ENCODE measurements at regions not wholly inside any gene's neighbourhood (a gene's known extent, or its start where the extent isn't known, plus 50 kb on each side); places are given as distances from the start of the nearest gene placed in this dataset.

GRCh38 chr2:146927080-146927711 lies 917.6 kb upstream of the ACVR2A start:
- no peak overlapping the region for H3K27ac Mint-ChIP-seq
- CTCF ChIA-PET, result no interaction called here
- peaks cover 6% of the 10 kb centered on the region for H3K27me3 Mint-ChIP-seq
- no peak overlapping the region for H3K4me3 ChIP-seq (ENCODE audit: control extremely low read depth in 1 of 5, extremely low read depth in 1 of 5, insufficient read depth in 1 of 5, low read depth in 2 of 5, low read length in 4 of 5)
- no peaks in the 10 kb centered on the region for H4K20me1 ChIP-seq (ENCODE audit: control insufficient read depth, insufficient read depth, low read length, poor library complexity, severe bottlenecking)
- POLR2A ChIA-PET, result no interaction called here
- H3K9me3 Mint-ChIP-seq (ENCODE audit: insufficient read depth), result no peaks in the 10 kb centered on the region
- ATAC-seq (ENCODE audit: low read depth) (no peak), DNase-seq (no peak)
- no peak overlapping the region for H3K27ac ChIP-seq (ENCODE audit: low read length in 2 of 2)
- TF ChIP-seq CTCF (IDR thresholded peaks at IDR 0.05), result no peak
- no peak for TF ChIP-seq EZH2 (IDR thresholded peaks at IDR 0.05; ENCODE audit: borderline replicate concordance, insufficient read depth, low read depth, low read length, poor library complexity, severe bottlenecking)
- H3K4me1 ChIP-seq (ENCODE audit: control insufficient read depth in 2 of 2, insufficient read depth in 2 of 2, low read length in 2 of 2), result no peaks in the 10 kb centered on the region
- no peaks in the 10 kb centered on the region for H3K27me3 ChIP-seq (replicated peaks in 1 of 4; ENCODE audit: control extremely low read depth in 1 of 4, control insufficient read depth in 3 of 4, insufficient read depth in 4 of 4, low read length in 3 of 4)
- 61% methylated on average over 2 of the region's 3 CpGs for WGBS (ENCODE audit: insufficient coverage)
- no peak overlapping the region for H3K4me2 ChIP-seq (replicated peaks; ENCODE audit: low read depth, low read length, poor library complexity, severe bottlenecking)
- H3K79me2 ChIP-seq (ENCODE audit: control insufficient read depth, insufficient read depth, low read length), result no peaks in the 10 kb centered on the region
- H3K36me3 ChIP-seq (replicated peaks in 1 of 2; ENCODE audit: control extremely low read depth in 1 of 2, control insufficient read depth in 1 of 2, extremely low read depth in 1 of 2, insufficient read depth in 2 of 2, low read length in 1 of 2), result no peaks in the 10 kb centered on the region
- intact Hi-C loops (cut with micrococcal nuclease), result no loop called here
- H3K9me3 ChIP-seq (ENCODE audit: control extremely low read depth in 1 of 3, control insufficient read depth in 2 of 3, insufficient read depth in 1 of 3, low read length in 2 of 3), result no peaks in the 10 kb centered on the region
- H2AFZ ChIP-seq (ENCODE audit: insufficient read depth, low read depth, low read length, poor library complexity, severe bottlenecking), result no peak overlapping the region
- no peak overlapping the region for H3K4me3 Mint-ChIP-seq
- H3K9ac ChIP-seq (ENCODE audit: low read length), result no peak overlapping the region
- H3K4me1 Mint-ChIP-seq, result peaks cover 5% of the 10 kb centered on the region

- no peaks in the 10 kb centered on the region for H3K27me3 ChIP-seq (replicated peaks in 1 of 4; ENCODE audit: control extremely low read depth in 1 of 4, control insufficient read depth in 3 of 4, insufficient read depth in 4 of 4, low read length in 3 of 4)
- intact Hi-C loops (cut with micrococcal nuclease), result no loop called here
- no peaks in the 10 kb centered on the region for H3K79me2 ChIP-seq (ENCODE audit: control insufficient read depth, insufficient read depth, low read length)
- H3K4me1 ChIP-seq (ENCODE audit: control insufficient read depth in 2 of 2, insufficient read depth in 2 of 2, low read length in 2 of 2), result no peaks in the 10 kb centered on the region
- no peak overlapping the region for H3K4me3 ChIP-seq (ENCODE audit: control extremely low read depth in 1 of 5, extremely low read depth in 1 of 5, insufficient read depth in 1 of 5, low read depth in 2 of 5, low read length in 4 of 5)
- H3K9ac ChIP-seq (ENCODE audit: low read length), result no peak overlapping the region
- H3K4me2 ChIP-seq (replicated peaks; ENCODE audit: low read depth, low read length, poor library complexity, severe bottlenecking), result no peak overlapping the region
- no peaks in the 10 kb centered on the region for H3K36me3 ChIP-seq (replicated peaks in 1 of 2; ENCODE audit: control extremely low read depth in 1 of 2, control insufficient read depth in 1 of 2, extremely low read depth in 1 of 2, insufficient read depth in 2 of 2, low read length in 1 of 2)
- ChIA-PET CTCF (no interaction called here), POLR2A (no interaction called here)
- Mint-ChIP-seq H3K4me3 (no peak overlapping the region), H3K27me3 (no peaks in the 10 kb centered on the region), H3K27ac (no peak overlapping the region), H3K9me3 (ENCODE audit: insufficient read depth) (no peaks in the 10 kb centered on the region), H3K4me1 (no peaks in the 10 kb centered on the region)
- no peak overlapping the region for H2AFZ ChIP-seq (ENCODE audit: insufficient read depth, low read depth, low read length, poor library complexity, severe bottlenecking)
- WGBS (ENCODE audit: insufficient coverage), result no CpG with 5 or more reads among the region's 2 CpGs
- no peak overlapping the region for H3K27ac ChIP-seq (ENCODE audit: low read length in 2 of 2)
- H4K20me1 ChIP-seq (ENCODE audit: control insufficient read depth, insufficient read depth, low read length, poor library complexity, severe bottlenecking), result no peaks in the 10 kb centered on the region
- ATAC-seq (ENCODE audit: low read depth), result no peak
- no peak for DNase-seq
- no peak for TF ChIP-seq CTCF (IDR thresholded peaks at IDR 0.05)
- no peak for TF ChIP-seq EZH2 (IDR thresholded peaks at IDR 0.05; ENCODE audit: borderline replicate concordance, insufficient read depth, low read depth, low read length, poor library complexity, severe bottlenecking)
- no peaks in the 10 kb centered on the region for H3K9me3 ChIP-seq (ENCODE audit: control extremely low read depth in 1 of 3, control insufficient read depth in 2 of 3, insufficient read depth in 1 of 3, low read length in 2 of 3)
Measured at GRCh38 chr2:146918280-146918679, 926.5 kb upstream of the ACVR2A start.
